Mammary epithelial cell (primary cell): ENCODE measurements at regions not wholly inside any gene's neighbourhood (a gene's known extent, or its start where the extent isn't known, plus 50 kb on each side); places are given as distances from the start of the nearest gene placed in this dataset.

Experiments
- CTCF ChIP-seq, 2 donors: IDR thresholded peaks in 1 of 2; conservative IDR thresholded peaks in 1 of 2; 2 replicates each; pipeline ENCODE4 v1.5.1; 2011 to 2012; ENCODE audit warnings: inconsistent platforms in 2 of 2, low read length in 2 of 2, mild to moderate bottlenecking in 2 of 2, control low read depth in 1 of 2, low read depth in 1 of 2; ENCODE audit not compliant: insufficient read depth in 1 of 2; ENCODE audit errors: extremely low read depth in 1 of 2
- EZH2 ChIP-seq: IDR thresholded peaks from 2 replicates; pipeline ENCODE4 v1.6.1; 2012; ENCODE audit warnings: low read length, inconsistent platforms, borderline replicate concordance

- TF ChIP-seq EZH2 (no peak), CTCF (conservative IDR thresholded peaks at IDR 0.05 in 1 of 2, IDR thresholded peaks at IDR 0.05 in 1 of 2; ENCODE audit: extremely low read depth in 1 of 2, insufficient read depth in 1 of 2, low read depth in 1 of 2, low read length in 2 of 2) (no peak)
These were observed 1078.9 kb downstream of the SLITRK1 start for GRCh38 chr13:82803341-82803740.
